ENCODE measurements at regions not wholly inside any gene's neighbourhood (a gene's known extent, or its start where the extent isn't known, plus 50 kb on each side); places are given as distances from the start of the nearest gene placed in this dataset.
"Not testable (repeated sequence)": the region's sequence is repeated elsewhere in the genome, so short reads cannot be mapped to it uniquely, and the experiment has no call there.

DNA sequence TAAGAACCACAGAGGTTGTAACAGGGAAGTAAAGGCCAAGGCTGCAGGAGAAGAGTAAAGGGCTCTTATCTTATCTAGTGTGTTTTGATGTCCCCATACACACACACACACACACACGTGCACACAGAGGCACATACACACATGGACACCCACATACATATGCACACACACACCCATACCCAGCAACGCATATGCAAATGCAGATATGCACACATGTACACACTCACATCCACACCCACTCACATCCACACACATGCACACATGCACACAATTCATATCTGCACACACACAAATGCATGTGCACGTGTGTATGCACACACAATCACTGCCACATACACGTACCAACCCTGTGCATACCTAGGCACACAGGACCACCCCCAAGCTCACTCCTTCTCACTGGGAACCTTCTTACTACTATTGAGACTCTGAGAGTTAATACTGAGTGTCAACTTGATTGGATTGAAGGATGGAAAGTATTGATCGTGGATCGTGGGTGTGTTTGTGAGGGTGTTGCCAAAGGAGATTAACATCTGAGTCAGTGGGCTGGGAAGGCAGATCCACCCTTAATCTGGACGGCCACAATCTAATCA, 99.0 kb upstream of the AKAP13 start:
- H3K9me3 Mint-ChIP-seq (ENCODE audit: unreplicated experiment) = no peaks in the 10 kb centered on the region
- ChIA-PET CTCF (no interaction called here), POLR2A (no interaction called here)
- H3K9me3 ChIP-seq = no peaks in the 10 kb centered on the region
- DNase-seq = no peak
- TF ChIP-seq, protein P1, sequence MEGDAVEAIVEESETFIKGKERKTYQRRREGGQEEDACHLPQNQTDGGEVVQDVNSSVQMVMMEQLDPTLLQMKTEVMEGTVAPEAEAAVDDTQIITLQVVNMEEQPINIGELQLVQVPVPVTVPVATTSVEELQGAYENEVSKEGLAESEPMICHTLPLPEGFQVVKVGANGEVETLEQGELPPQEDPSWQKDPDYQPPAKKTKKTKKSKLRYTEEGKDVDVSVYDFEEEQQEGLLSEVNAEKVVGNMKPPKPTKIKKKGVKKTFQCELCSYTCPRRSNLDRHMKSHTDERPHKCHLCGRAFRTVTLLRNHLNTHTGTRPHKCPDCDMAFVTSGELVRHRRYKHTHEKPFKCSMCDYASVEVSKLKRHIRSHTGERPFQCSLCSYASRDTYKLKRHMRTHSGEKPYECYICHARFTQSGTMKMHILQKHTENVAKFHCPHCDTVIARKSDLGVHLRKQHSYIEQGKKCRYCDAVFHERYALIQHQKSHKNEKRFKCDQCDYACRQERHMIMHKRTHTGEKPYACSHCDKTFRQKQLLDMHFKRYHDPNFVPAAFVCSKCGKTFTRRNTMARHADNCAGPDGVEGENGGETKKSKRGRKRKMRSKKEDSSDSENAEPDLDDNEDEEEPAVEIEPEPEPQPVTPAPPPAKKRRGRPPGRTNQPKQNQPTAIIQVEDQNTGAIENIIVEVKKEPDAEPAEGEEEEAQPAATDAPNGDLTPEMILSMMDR (IDR thresholded peaks at IDR 0.05; ENCODE audit: insufficient read depth in 1 of 2, low read depth in 1 of 2, low read length in 1 of 2, severe bottlenecking in 1 of 2, unreplicated experiment in 1 of 2) = no peak
- H3K27ac Mint-ChIP-seq (ENCODE audit: unreplicated experiment) = no peak overlapping the region
- H3K36me3 ChIP-seq (ENCODE audit: control insufficient read depth, insufficient read depth, low read length) = no peaks in the 10 kb centered on the region
- intact Hi-C loops (cut with micrococcal nuclease; ENCODE audit: unreplicated experiment) = no loop called here
- no peaks in the 10 kb centered on the region for H3K4me1 Mint-ChIP-seq (ENCODE audit: low read depth, unreplicated experiment)
- no peaks in the 10 kb centered on the region for H3K36me3 Mint-ChIP-seq (ENCODE audit: insufficient read depth, unreplicated experiment)
- H3K27me3 ChIP-seq (replicated peaks; ENCODE audit: control insufficient read depth, insufficient read depth, low read length) = no peaks in the 10 kb centered on the region
- no peaks in the 10 kb centered on the region for H3K4me1 ChIP-seq
- no TSS peak for BruUV-seq (replicated peaks)
- no peaks in the 10 kb centered on the region for H3K27me3 Mint-ChIP-seq (ENCODE audit: insufficient read depth, unreplicated experiment)
- H3K4me3 Mint-ChIP-seq (ENCODE audit: unreplicated experiment) = no peak overlapping the region
- no peak overlapping the region for H3K4me3 ChIP-seq (ENCODE audit: low read depth, low read length)

DNA sequence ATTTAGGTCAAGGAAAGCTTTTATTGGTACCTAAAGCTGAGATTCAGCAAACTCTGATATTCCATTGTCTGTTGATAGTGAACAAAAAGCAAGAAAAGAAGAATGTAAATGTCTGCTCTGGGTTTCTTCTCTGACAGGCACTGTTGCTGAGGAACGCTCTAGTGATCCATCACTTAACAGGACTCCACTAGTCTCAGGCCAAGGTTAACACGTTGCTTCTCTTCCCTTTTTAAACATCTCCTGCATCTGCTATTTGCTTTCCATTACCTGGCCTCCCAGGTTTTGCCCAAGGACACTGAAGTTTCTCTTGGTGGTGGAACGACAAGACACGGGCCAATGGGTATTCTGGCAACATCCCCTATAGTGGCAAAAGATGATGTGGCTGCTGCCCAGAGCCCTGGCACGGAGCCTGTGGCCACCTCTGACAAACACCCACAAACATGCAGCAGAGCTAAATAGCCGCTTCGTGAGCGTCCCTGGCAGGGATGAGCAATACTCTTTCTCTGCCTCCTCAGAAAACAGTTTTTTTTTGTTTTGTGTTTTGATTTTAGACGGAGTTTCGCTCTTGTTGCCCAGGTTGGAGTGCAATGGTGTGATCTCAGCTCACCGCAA, 97.8 kb upstream of the AKAP13 start:
- no peak overlapping the region for H3K27ac Mint-ChIP-seq (ENCODE audit: unreplicated experiment)
- no peak for DNase-seq
- H3K4me1 Mint-ChIP-seq (ENCODE audit: low read depth, unreplicated experiment) = no peaks in the 10 kb centered on the region
- H3K9me3 Mint-ChIP-seq (ENCODE audit: unreplicated experiment) = no peaks in the 10 kb centered on the region
- no peaks in the 10 kb centered on the region for H3K36me3 Mint-ChIP-seq (ENCODE audit: insufficient read depth, unreplicated experiment)
- H3K4me3 Mint-ChIP-seq (ENCODE audit: unreplicated experiment) = no peak overlapping the region
- intact Hi-C loops (cut with micrococcal nuclease; ENCODE audit: unreplicated experiment) = no loop called here
- H3K27me3 Mint-ChIP-seq (ENCODE audit: insufficient read depth, unreplicated experiment) = no peaks in the 10 kb centered on the region
- H3K4me3 ChIP-seq (ENCODE audit: low read depth, low read length) = no peak overlapping the region
- no peaks in the 10 kb centered on the region for H3K9me3 ChIP-seq
- TF ChIP-seq, protein P1 (IDR thresholded peaks at IDR 0.05; ENCODE audit: insufficient read depth in 1 of 2, low read depth in 1 of 2, low read length in 1 of 2, severe bottlenecking in 1 of 2, unreplicated experiment in 1 of 2) = no peak
- ChIA-PET CTCF (no interaction called here), POLR2A (no interaction called here)
- BruUV-seq (replicated peaks) = no TSS peak
- H3K36me3 ChIP-seq (ENCODE audit: control insufficient read depth, insufficient read depth, low read length) = no peaks in the 10 kb centered on the region
- no peaks in the 10 kb centered on the region for H3K27me3 ChIP-seq (replicated peaks; ENCODE audit: control insufficient read depth, insufficient read depth, low read length)
- no peaks in the 10 kb centered on the region for H3K4me1 ChIP-seq

DNA sequence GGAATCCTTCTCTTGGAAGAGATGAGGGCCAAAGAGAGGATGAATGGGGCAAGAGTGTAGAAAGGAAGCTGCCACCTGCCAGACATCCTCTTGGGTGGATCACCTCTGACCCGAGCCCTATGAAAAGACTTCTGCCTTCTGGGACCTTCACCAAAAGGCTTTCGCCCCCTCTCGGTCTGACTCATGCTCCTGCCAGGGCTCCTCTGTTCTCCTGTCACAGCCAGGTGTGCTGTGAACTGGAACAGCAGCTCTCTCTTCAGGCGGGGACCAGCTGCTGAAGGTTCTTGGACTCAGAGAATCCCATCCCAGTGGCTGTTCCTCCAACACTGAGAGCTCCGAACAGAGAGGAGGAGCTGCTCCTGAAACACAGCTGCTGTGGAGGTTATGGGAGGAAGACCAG, 96.6 kb upstream of the AKAP13 start:
- H3K36me3 Mint-ChIP-seq (ENCODE audit: insufficient read depth, unreplicated experiment); H3K27ac Mint-ChIP-seq (ENCODE audit: unreplicated experiment); POLR2A ChIA-PET; H3K36me3 ChIP-seq (ENCODE audit: control insufficient read depth, insufficient read depth, low read length); H3K9me3 ChIP-seq; H3K4me3 ChIP-seq (ENCODE audit: low read depth, low read length); BruUV-seq (replicated peaks); H3K27me3 Mint-ChIP-seq (ENCODE audit: insufficient read depth, unreplicated experiment); H3K27me3 ChIP-seq (replicated peaks; ENCODE audit: control insufficient read depth, insufficient read depth, low read length); H3K4me1 ChIP-seq; H3K9me3 Mint-ChIP-seq (ENCODE audit: unreplicated experiment); H3K4me1 Mint-ChIP-seq (ENCODE audit: low read depth, unreplicated experiment); H3K4me3 Mint-ChIP-seq (ENCODE audit: unreplicated experiment); intact Hi-C loops (cut with micrococcal nuclease; ENCODE audit: unreplicated experiment); CTCF ChIA-PET; DNase-seq: not testable (repeated sequence)

Data from Caco-2 (cell line).